Erythroblast (primary cell): ENCODE measurements at regions not wholly inside any gene's neighbourhood (a gene's known extent, or its start where the extent isn't known, plus 50 kb on each side); places are given as distances from the start of the nearest gene placed in this dataset.

Source experiments
- GATA1 ChIP-seq: IDR thresholded peaks from 2 replicates; pipeline ENCODE4 v1.6.1; 2011; ENCODE audit warnings: low read depth, mild to moderate bottlenecking, control low read depth, low read length, moderate library complexity
- POLR2A ChIP-seq: IDR thresholded peaks from 2 replicates; pipeline ENCODE4 v1.6.1; 2011; ENCODE audit warnings: mild to moderate bottlenecking, low read length

DNA sequence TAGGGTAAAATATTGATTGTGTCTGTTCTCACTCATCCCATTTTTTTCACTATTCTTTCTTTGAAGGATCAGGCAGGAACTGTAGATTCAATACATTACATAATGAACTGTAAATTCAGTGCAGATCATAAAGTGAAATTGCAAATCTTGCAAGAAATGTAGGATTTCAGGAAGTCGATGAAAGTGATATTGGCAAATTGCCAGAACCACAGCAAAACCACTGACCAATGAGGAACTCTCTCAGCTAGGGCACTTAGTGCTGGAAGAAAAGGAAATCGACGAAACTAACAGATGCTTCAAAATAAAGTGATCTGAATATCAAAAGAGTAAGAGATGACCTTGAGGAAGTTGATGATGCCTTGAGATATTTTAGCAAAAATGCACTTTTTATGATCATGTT is 157.6 kb downstream of the AACS start:
- no peak for TF ChIP-seq POLR2A
- no peak for TF ChIP-seq GATA1
